Sciatic nerve (tissue), 2 donors: ENCODE measurements at regions not wholly inside any gene's neighbourhood (a gene's known extent, or its start where the extent isn't known, plus 50 kb on each side); places are given as distances from the start of the nearest gene placed in this dataset.

Experiments used
- ATAC-seq: fragments of 200-7000 bp; cut with Tn5 transposase; one replicate; pipeline ENCODE4 v1.9.1; 2020; ENCODE audit warnings: mild to moderate bottlenecking, moderate library complexity
- DNase-seq: peaks from one replicate; pipeline ENCODE4 v3.0.0-alpha.2; 2020; ENCODE audit warnings: low spot score
- intact Hi-C: fragments of 100-400 bp; cut with DNase I; formaldehyde crosslinking; loops from one replicate; pipeline ENCODE4 v1.14.2; 2022
- donor health status: DM: no; HTN: no; CAD: no.
- donor health status: DM: no; HTN: no; CAD: no.

DNA sequence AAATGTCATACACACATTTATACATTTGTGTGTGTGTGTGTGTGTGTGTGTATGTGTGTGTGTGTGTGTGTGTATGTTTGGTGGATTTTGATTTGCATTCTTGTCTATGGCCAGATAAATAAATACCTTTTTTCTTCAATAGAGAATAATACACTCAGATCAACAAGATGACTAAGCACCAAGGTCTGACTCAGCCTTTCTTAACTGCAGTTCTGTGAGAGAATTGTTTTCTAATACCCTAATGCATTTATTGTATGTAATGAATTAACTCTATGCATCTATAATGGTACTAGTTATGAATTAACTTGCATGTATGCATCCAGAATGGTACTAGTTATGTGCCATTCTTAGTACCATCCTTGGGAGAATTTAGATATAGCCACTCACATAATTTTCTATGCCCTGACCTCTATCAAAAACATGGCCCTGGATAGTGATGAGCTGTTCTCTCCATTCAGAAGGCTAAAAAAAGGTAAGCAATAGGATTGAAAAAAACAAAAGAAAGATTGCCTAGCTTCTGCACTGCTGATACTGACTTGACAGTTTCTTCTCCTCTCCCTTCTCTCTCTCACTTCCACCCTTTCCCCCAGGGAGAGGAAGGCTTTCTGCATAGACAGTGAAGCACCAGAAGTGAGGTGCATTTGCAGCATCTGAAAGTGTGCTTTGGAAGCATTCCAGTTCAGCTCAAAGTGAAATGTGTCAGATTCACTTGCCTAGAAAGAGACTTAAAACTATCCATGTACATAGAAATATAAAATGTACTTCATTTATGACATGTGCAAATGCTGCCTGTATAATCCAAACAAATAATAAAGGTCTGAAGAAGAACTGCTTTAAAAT lies 55.1 kb upstream of the CCDC112 start:
- ATAC-seq (no peak), DNase-seq (no peak)
- intact Hi-C loops, result no loop called here

DNA sequence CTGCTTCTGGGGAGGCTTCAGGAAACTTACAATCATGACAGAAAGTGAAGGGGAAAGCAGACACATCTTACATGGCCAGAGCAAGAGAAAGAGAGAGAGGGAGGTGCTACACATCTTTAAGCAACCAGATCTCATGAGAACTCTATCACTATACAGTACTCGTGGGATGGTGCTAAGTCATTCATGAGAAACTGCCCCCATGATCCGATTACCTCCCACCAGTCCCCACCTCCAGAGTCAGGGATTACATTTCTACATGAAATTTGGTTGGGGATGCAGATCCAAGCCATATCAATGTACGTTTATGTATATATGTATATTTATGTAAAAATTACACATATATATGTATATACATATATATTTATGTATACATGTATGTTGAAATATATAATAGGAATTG lies 54.4 kb upstream of the CCDC112 start:
- ATAC-seq (no peak), DNase-seq (no peak)
- intact Hi-C loops, result no loop called here

DNA sequence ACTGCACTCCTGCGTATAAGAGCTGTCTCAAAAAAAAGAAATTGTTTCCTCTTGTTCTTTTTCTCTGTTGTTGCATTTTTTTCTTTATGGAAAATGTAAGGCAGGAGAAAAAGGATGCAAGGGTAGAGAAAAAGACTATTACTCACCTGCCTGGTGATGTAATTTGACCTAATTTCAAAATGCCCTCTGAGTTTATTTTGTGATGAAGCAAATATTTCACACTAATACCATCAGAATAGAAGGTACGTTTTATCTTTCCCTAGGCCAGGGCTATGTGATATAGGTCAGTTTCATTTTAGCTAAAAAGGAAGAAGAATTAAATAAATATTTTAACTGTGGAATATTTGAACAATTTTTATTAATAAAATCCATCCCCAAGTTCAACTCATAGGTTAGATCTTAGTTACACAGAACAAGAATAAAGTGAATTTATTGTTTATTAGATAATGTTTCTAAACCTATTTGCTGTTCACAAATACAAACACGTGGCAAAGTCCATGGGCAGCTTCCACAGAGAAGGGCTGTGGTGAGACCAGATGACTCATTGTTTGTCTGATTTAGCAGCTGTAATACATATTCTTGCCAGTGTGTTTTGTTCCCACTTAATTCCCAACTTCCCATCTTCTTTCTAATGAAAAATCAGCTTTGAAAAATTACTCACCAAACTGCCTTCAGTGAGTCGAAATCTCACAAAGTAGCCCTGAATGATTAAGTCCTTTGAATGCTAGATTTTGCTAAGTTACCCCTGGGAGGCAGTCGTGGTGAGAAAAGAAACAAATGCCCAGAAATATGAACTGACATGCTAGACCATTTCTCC lies 52.8 kb upstream of the CCDC112 start:
- ATAC-seq (peak; percentile 95), DNase-seq (no peak)
- intact Hi-C loops, result no loop called here

DNA sequence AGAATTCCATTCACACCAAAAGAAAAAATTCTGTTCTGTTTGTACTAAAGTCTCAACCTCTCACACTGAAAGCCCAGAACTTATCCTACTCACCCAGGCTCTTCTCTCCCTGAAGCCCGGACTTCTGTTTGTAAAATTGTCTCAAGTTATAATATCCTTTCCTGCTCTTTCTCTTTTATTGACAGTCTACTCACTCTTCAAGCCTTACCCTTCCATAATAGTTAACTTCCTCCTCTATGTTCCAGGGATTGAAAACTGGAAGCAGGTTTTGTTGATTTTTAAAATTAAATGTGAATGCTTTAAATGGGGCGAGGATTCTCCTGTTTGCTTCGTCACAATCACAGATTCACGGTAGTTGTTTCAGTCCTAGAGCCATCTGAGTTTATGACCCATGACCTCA lies 51.7 kb upstream of the CCDC112 start:
- intact Hi-C loops, result no loop called here
- ATAC-seq (no peak), DNase-seq (no peak)
